ENCODE measurements at regions not wholly inside any gene's neighbourhood (a gene's known extent, or its start where the extent isn't known, plus 50 kb on each side); places are given as distances from the start of the nearest gene placed in this dataset.

- no peak overlapping the region for H3K27ac ChIP-seq
- no peak for TF ChIP-seq POLR2A (IDR thresholded peaks at IDR 0.05)
- TF ChIP-seq CTCF (IDR thresholded peaks at IDR 0.05): no peak
- no peak overlapping the region for H3K4me3 ChIP-seq
- H3K9me3 ChIP-seq: peaks cover 0 to 14% (median 0%) of the 10 kb centered on the region in 3 donors
- intact Hi-C loops (cut with DNase I): no loop called here
- no peaks in the 10 kb centered on the region for H3K36me3 ChIP-seq
- no peak for DNase-seq
- 65 to 66% methylated on average over 2 to 4 of the region's 4 CpGs for WGBS, 2 donors
- no peaks in the 10 kb centered on the region for H3K4me1 ChIP-seq
- H3K27me3 ChIP-seq: no peaks in the 10 kb centered on the region
Observed at GRCh38 chr7:145219461-145219860, 383.6 kb upstream of the TPK1 start.

GRCh38 chr7:145216866-145217265 lies 381.0 kb upstream of the TPK1 start:
- Histone ChIP-seq H3K9me3 (peaks cover 0 to 14% (median 0%) of the 10 kb centered on the region in 3 donors), H3K27me3 (no peaks in the 10 kb centered on the region), H3K27ac (no peak overlapping the region), H3K36me3 (no peaks in the 10 kb centered on the region), H3K4me1 (no peaks in the 10 kb centered on the region), H3K4me3 (no peak overlapping the region)
- DNase-seq: no peak
- TF ChIP-seq POLR2A (IDR thresholded peaks at IDR 0.05) (no peak), CTCF (IDR thresholded peaks at IDR 0.05) (no peak)
- WGBS, 2 donors: 65% methylated on average over 4 of the region's 4 CpGs
- intact Hi-C loops (cut with DNase I): no loop called here

- H3K36me3 ChIP-seq: no peaks in the 10 kb centered on the region
- no peaks in the 10 kb centered on the region for H3K4me1 ChIP-seq
- DNase-seq: no peak
- no peaks in the 10 kb centered on the region for H3K27me3 ChIP-seq
- H3K9me3 ChIP-seq: no peaks in the 10 kb centered on the region
- no peak overlapping the region for H3K4me3 ChIP-seq
- WGBS, 2 donors: 49 to 56% methylated on average over 6 of the region's 6 CpGs
- intact Hi-C loops (cut with DNase I): no loop called here
- no peak for TF ChIP-seq POLR2A (IDR thresholded peaks at IDR 0.05)
- no peak for TF ChIP-seq CTCF (IDR thresholded peaks at IDR 0.05)
- no peak overlapping the region for H3K27ac ChIP-seq
Observed at GRCh38 chr7:145212050-145212449, 376.2 kb upstream of the TPK1 start.

DNA sequence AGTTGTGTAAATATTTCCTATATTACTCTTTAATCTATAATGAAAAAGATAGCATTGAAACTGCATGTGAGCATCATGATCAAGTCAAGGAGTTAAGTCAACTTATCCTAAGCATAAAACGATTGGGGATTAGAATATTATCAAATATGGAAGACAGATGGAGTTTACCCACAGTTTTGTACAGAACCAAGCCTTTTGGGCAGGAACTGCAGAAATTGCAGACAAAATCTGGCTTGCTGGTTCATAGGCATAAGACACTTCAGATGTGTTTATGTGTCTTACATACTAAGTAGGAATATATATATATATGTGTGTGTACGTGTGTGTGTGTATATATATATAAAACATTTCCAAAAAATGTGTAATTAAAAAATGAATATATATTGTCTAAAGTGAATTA lies 375.4 kb upstream of the TPK1 start:
- Histone ChIP-seq H3K27me3 (no peaks in the 10 kb centered on the region), H3K36me3 (no peaks in the 10 kb centered on the region), H3K27ac (no peak overlapping the region), H3K9me3 (no peaks in the 10 kb centered on the region), H3K4me1 (no peaks in the 10 kb centered on the region), H3K4me3 (no peak overlapping the region)
- no peak for DNase-seq
- intact Hi-C loops (cut with DNase I): no loop called here
- TF ChIP-seq POLR2A (IDR thresholded peaks at IDR 0.05): no peak
- TF ChIP-seq CTCF (IDR thresholded peaks at IDR 0.05): no peak
- 38 to 40% methylated on average over 2 of the region's 2 CpGs for WGBS, 2 donors

DNA sequence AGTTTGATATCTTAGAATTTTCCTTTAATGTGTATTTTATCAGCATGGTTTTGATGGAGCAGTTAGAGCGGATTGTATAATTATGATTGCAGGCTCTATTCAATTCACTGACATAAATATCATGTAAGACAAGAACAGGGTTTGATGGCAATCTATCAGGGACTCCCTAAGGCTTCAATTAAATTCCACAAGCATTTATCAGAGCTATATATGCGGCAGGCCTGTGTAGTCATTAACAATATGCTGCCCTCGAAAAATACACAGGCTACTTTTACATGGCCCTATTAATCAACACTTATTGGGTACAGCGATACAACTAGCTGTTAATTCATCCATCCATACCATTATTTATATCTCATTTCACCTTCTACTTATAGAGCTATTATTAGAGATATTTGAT lies 358.1 kb upstream of the TPK1 start:
- no peak for DNase-seq
- WGBS, 2 donors: 75 to 77% methylated on average over 4 of the region's 4 CpGs
- TF ChIP-seq POLR2A (IDR thresholded peaks at IDR 0.05): no peak
- TF ChIP-seq CTCF (IDR thresholded peaks at IDR 0.05): no peak
- Histone ChIP-seq H3K36me3 (no peaks in the 10 kb centered on the region), H3K27me3 (no peaks in the 10 kb centered on the region), H3K4me3 (no peak overlapping the region), H3K4me1 (no peaks in the 10 kb centered on the region), H3K27ac (no peak overlapping the region), H3K9me3 (no peaks in the 10 kb centered on the region)
- intact Hi-C loops (cut with DNase I): no loop called here

Measured in esophagus squamous epithelium (tissue), 5 donors.